Sigmoid colon (tissue), 4 donors: ENCODE measurements at regions not wholly inside any gene's neighbourhood (a gene's known extent, or its start where the extent isn't known, plus 50 kb on each side); places are given as distances from the start of the nearest gene placed in this dataset.

Experiments
- EP300 ChIP-seq, 4 donors: sonication (generic); formaldehyde crosslinking; IDR thresholded peaks; one replicate each; pipeline ENCODE4 v1.6.1; 2017; ENCODE audit warnings: antibody characterized with exemption in 4 of 4
- POLR2A ChIP-seq, 2 donors: fragments of 450-650 bp; IDR thresholded peaks; one replicate each; pipeline ENCODE4 v1.6.1; 2016; ENCODE audit warnings: antibody characterized with exemption in 2 of 2, mild to moderate bottlenecking in 2 of 2, moderate library complexity in 2 of 2
- TF ChIP-seq, protein P1 (sequence below), 4 experiments: fragments of 450-650 bp in 3 of 4; fragments of 200-600 bp in 1 of 4; IDR thresholded peaks; one replicate each; pipeline ENCODE4 v1.5.1; 2016 to 2019; ENCODE audit warnings: antibody characterized with exemption in 4 of 4, mild to moderate bottlenecking in 3 of 4, moderate library complexity in 2 of 4

DNA sequence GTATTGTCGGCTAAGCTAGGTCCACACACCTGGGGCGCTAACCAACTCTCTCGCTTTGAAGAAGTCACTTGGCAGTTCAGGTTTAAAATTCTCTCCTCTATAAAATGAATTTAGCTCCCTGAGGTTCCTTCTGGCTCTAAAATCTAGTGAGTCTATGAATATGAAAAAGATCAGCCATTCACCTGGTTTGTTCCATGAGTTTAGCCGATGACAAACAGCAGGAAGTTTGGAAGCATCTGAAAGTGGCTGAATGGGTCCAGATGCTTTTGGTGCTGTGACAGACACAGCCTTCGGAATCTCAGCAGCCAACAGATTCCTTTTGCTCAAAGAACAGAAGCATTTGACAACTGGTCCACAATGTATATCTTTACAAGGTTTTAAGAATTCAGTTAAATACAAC lies 73.4 kb upstream of the FOXN3 start:
- TF ChIP-seq POLR2A (IDR thresholded peaks at IDR 0.05) (no peak), EP300 (IDR thresholded peaks at IDR 0.05) (no peak)
- TF ChIP-seq, protein P1, sequence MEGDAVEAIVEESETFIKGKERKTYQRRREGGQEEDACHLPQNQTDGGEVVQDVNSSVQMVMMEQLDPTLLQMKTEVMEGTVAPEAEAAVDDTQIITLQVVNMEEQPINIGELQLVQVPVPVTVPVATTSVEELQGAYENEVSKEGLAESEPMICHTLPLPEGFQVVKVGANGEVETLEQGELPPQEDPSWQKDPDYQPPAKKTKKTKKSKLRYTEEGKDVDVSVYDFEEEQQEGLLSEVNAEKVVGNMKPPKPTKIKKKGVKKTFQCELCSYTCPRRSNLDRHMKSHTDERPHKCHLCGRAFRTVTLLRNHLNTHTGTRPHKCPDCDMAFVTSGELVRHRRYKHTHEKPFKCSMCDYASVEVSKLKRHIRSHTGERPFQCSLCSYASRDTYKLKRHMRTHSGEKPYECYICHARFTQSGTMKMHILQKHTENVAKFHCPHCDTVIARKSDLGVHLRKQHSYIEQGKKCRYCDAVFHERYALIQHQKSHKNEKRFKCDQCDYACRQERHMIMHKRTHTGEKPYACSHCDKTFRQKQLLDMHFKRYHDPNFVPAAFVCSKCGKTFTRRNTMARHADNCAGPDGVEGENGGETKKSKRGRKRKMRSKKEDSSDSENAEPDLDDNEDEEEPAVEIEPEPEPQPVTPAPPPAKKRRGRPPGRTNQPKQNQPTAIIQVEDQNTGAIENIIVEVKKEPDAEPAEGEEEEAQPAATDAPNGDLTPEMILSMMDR (IDR thresholded peaks at IDR 0.05) = no peak
